Heart left ventricle (tissue), 16 donors: ENCODE measurements at regions not wholly inside any gene's neighbourhood (a gene's known extent, or its start where the extent isn't known, plus 50 kb on each side); places are given as distances from the start of the nearest gene placed in this dataset.
"Not testable (repeated sequence)": the region's sequence is repeated elsewhere in the genome, so short reads cannot be mapped to it uniquely, and the experiment has no call there.

ENCODE experiments used
- ATAC-seq, 4 donors: fragments of 200-7000 bp; cut with Tn5 transposase; one replicate each; pipeline ENCODE4 v1.9.1; 2020 to 2022; ENCODE audit warnings: moderate library complexity in 4 of 4, mild to moderate bottlenecking in 3 of 4, moderate number of reproducible peaks in 1 of 4
- DNase-seq, 5 donors: peaks; one replicate each; pipeline ENCODE4 v3.0.0-alpha.2; 2020
- H3K27ac ChIP-seq, 12 donors: fragments of 200-600 bp; sonication (generic) in 4 of 12; one replicate each; pipeline versions ENCODE4 v1.5.0 to v1.8.0; 2016 to 2022; ENCODE audit warnings: mild to moderate bottlenecking in 2 of 12
- H3K27me3 ChIP-seq, 9 donors: fragments of 200-600 bp; sonication (generic) in 2 of 9; one replicate each; pipeline versions ENCODE4 v1.5.1 to v1.8.0; 2016 to 2022; ENCODE audit warnings: mild to moderate bottlenecking in 3 of 9
- H3K36me3 ChIP-seq, 9 donors: fragments of 200-600 bp; sonication (generic) in 2 of 9; one replicate each; pipeline versions ENCODE4 v1.5.0 to v1.8.0; 2018 to 2022; ENCODE audit warnings: mild to moderate bottlenecking in 2 of 9
- H3K4me1 ChIP-seq, 12 donors: fragments of 200-600 bp; sonication (generic) in 4 of 12; one replicate each; pipeline versions ENCODE4 v1.5.0 to v1.8.0; 2016 to 2022; ENCODE audit warnings: mild to moderate bottlenecking in 3 of 12
- H3K4me3 ChIP-seq, 12 donors: fragments of 200-600 bp; sonication (generic) in 4 of 12; one replicate each; pipeline versions ENCODE4 v1.5.0 to v1.8.0; 2017 to 2022; ENCODE audit warnings: mild to moderate bottlenecking in 9 of 12, moderate library complexity in 4 of 12
- H3K9me3 ChIP-seq, 12 donors: fragments of 200-600 bp; sonication (generic) in 4 of 12; one replicate each; pipeline versions ENCODE4 v1.5.0 to v1.8.0; 2016 to 2022; ENCODE audit warnings: mild to moderate bottlenecking in 1 of 12
- WGBS, 4 donors: extraction: QIAGEN DNeasy Blood & Tissue Kit in 2 of 4; methylation state at CpG; one replicate each; pipeline versions ENCODE4 v1.1.5 to v1.1.7; 2013 to 2018; 5-methylcytosine and 5-hydroxymethylcytosine counted together
- intact Hi-C, 10 donors: fragments of 100-400 bp; cut with DNase I; formaldehyde crosslinking; loops; one replicate each; pipeline versions ENCODE4 v1.11.1 to v1.14.2; 2022
- donor health status: ischemic (EF 13 %, LVEDD 7.1; RV severe dilation, severe dysfunction).
- donor health status: healthy with polysubstance abuse.
- donor health status: DM: no; HTN: yes; CAD: no.
- donor health status: DM: no; HTN: no; CAD: no.
- donor health status: ischemic (EF 25% LVEDD 6.9; RV normal size, moderate dysfunction).
- donor health status: ischemic (EF 25% LVEDD 5.7; RV mildly dilated, moderate dysfunction).
- donor health status: healthy.
- donor health status: DM: yes; HTN: yes; CAD: no.
- donor health status: ischemic (EF 35%, LVEDD 5.7; RV mildly dilated, moderate dysfunction).
- donor health status: nonischemic (EF 11% LVEDD 7.7; RV severe dilation, severe dysfunction).
- donor health status: DM: yes; HTN: yes; CAD: no.
- donor health status: PGD.
- donor health status: ischemic (EF 29% LVEDD 5.4; RV normal size, mild dysfunction).
- donor health status: nonischemic (EF 23%, LVEDD 6.1; RV moderate dilation, normal function).

DNA sequence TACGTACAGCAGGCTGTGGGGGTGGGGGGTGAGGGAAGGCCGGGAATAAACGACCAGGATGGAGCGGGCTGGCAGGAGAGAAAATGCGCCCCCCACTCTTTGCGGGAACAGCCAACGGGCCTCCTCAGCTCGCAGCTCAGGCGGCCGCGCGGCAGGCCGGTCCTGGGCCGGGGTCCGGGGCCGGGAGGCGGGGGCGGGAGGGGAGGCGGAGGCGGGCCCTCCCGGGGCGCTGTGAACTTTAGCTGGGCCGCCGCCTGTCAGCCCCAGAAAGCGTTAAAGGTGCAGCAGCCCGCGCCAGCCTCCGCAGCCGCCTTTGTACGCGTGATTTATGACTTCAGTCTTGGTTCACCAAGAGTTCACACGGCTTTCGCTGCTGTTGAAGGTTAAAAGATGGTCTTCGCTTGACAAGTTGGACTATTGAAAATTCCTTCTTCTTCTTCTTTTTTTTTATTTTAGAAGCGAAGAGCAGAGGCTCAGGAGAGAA is 466.0 kb upstream of the ZNG1F start:
- peak overlapping the region in 2 of 12 donors; percentile 13 to 79 for H3K27ac ChIP-seq
- H3K27me3 ChIP-seq, H3K9me3 ChIP-seq, ATAC-seq, H3K4me1 ChIP-seq, intact Hi-C loops, H3K36me3 ChIP-seq: not testable (repeated sequence)
- peak overlapping the region in 10 of 12 donors; percentile 14 to 46 (median 32) for H3K4me3 ChIP-seq
- peak in 2 of 5 donors; percentile 29 to 46 for DNase-seq
- 11 to 34% (median 18%) methylated on average over 15 to 24 of the region's 35 CpGs for WGBS, 4 donors

DNA sequence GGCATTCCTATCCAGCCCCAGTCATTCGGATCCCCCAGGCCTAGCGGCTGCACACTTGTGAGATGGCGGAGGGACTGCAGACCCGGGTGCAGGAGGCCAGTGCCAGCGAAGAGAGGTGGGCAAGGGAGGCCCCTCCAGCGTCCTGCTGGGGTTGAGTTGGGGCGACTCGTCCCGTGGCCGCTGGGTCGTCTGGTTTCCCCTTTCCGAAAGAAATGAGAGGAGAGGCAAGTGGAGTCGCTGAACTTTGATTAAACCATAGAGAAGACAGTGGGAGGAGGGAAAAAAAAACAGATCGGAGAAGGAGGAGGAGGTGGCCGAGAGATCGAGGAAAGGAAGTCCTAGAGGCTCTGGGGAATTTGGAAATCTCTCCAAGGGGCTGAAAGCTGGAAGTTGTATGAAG is 465.2 kb upstream of the ZNG1F start:
- H3K4me1 ChIP-seq, intact Hi-C loops, H3K9me3 ChIP-seq, H3K36me3 ChIP-seq, DNase-seq, ATAC-seq, H3K27me3 ChIP-seq: not testable (repeated sequence)
- peak overlapping the region in 4 of 12 donors; percentile 10 to 79 (median 44) for H3K27ac ChIP-seq
- WGBS, 4 donors, result 66 to 72% (median 69%) methylated on average over 15 to 16 of the region's 16 CpGs
- peak overlapping the region in 5 of 12 donors; percentile 15 to 47 (median 36) for H3K4me3 ChIP-seq

DNA sequence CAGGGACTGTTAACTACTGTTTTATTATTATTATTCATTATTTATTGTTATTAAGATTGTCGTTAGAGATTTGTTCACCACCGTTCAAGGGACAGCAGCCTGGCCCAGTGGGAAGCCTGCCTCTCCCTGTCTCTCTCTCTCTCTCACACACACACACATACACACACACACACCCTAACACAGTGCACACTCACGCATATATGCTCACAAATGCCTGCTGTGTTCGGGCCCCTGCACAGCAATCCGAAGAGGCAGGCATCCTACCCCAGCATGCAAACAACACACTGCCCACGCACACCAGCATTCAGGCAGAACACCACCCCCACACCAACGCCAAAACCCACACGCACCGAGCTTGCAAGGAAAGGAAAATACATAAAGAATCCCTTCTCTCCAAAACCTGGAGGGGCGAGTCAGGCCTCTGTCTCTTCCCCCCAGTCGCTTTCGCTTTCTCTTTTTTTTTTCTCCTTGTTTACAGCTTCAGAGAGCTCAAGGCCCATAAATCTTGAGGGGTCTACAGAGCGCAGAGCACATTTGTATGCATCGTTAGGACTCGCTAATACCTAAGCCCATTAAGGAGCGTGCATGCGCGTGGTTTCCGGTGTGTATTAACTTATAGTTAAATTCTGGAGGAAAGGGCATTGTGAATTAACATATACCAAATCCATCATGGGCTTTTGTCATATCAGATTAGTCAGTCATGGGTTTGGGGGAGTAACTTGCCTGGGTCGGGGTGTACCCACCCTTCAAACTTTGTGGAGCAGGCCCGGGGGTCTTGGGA is 464.6 kb upstream of the ZNG1F start:
- ATAC-seq, intact Hi-C loops, H3K4me1 ChIP-seq, DNase-seq, H3K27me3 ChIP-seq, H3K9me3 ChIP-seq, H3K36me3 ChIP-seq: not testable (repeated sequence)
- Histone ChIP-seq H3K4me3 (peak overlapping the region in 5 of 12 donors; percentile 15 to 47 (median 36)), H3K27ac (peak overlapping the region in 4 of 12 donors; percentile 10 to 79 (median 44))
- WGBS, 4 donors, result 57 to 70% (median 64%) methylated on average over 11 to 16 of the region's 21 CpGs

DNA sequence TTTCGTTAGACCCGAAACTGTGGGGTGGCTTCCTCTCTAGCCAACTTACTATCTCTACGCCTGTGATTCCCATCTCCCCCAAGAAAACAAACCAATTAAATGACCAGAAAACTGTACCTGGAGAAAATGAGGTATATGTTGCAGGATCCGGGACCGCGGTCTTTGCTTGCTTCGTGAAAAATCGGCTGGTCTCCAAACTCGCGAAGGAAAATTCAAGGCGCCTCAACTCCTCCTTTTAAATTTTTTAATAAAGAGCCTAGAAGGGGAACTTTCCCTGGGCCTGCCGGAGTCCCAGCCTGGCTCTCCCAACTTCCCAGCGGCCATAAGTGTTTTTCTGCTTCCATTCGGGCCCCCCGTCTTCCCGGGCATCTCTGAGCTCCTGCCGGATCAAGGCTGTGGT is 463.7 kb upstream of the ZNG1F start:
- H3K4me3 ChIP-seq, result peak overlapping the region in 1 of 12 donors; percentile 28
- H3K27me3 ChIP-seq, H3K36me3 ChIP-seq, DNase-seq, intact Hi-C loops, ATAC-seq, H3K4me1 ChIP-seq, H3K9me3 ChIP-seq: not testable (repeated sequence)
- H3K27ac ChIP-seq, result peak overlapping the region in 3 of 12 donors; percentile 9 to 79 (median 24)
- 83 to 93% (median 87%) methylated on average over 13 to 16 of the region's 17 CpGs for WGBS, 4 donors

DNA sequence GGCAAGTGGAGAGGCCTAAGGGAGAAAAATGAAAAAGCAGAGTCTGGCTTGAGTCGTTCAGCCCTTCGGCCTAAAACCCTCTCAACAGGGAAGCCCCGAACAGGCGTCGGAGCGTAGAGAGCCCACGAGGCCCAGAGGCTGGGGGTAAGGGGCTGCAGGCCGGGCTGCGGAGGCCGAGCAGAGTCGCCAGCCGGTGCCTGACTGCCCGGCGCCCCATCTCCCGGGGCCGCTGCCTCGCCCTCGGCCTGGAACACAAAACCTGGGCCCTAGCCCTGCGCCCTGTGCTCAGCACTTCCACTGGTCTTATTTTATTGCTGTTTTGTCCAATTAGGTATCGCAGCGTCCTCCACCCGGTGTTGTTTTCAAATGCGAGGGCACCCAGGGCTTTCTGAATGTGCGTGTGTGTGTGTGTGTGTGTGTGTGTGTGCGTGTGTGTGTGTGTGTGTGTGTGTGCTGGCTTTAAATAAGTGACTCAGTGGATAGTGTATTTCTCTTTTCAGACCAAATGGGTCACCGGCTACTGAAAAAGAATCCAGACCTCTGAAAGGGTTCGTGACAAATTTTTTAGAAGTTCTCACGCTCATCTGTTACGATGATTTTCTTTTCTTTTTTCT is 463.1 kb upstream of the ZNG1F start:
- H3K36me3 ChIP-seq, ATAC-seq, DNase-seq, H3K27me3 ChIP-seq, intact Hi-C loops, H3K4me1 ChIP-seq, H3K9me3 ChIP-seq: not testable (repeated sequence)
- peak overlapping the region in 1 of 12 donors; percentile 34 for H3K4me3 ChIP-seq
- 83 to 93% (median 88%) methylated on average over 12 to 25 of the region's 29 CpGs for WGBS, 4 donors
- peak overlapping the region in 3 of 12 donors; percentile 14 to 80 (median 67) for H3K27ac ChIP-seq

DNA sequence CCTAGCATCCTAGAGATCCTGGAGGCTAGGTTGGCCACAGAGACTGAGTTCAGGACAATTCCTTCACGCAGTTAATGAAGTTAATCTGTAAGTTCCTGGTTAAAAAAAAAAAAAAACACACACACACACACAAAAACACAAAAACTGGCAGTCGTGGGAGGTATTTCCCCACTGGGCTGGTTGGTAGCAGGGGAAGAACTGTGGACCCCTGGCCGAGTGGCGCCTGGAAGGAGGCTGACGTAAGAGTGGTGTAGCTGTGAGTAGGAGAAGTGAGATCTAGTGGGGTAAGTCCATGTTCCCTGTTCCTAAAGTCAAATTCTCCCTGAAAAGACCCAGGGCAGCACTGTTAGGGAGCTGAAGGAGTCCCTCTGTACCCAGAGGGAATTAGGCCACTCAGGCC is 461.0 kb upstream of the ZNG1F start:
- H3K27me3 ChIP-seq, DNase-seq, H3K9me3 ChIP-seq, H3K4me3 ChIP-seq, ATAC-seq, intact Hi-C loops, H3K36me3 ChIP-seq, H3K4me1 ChIP-seq: not testable (repeated sequence)
- WGBS, 4 donors, result 63 to 82% (median 70%) methylated on average over 4 to 5 of the region's 5 CpGs
- H3K27ac ChIP-seq, result peak overlapping the region in 1 of 12 donors; percentile 66

DNA sequence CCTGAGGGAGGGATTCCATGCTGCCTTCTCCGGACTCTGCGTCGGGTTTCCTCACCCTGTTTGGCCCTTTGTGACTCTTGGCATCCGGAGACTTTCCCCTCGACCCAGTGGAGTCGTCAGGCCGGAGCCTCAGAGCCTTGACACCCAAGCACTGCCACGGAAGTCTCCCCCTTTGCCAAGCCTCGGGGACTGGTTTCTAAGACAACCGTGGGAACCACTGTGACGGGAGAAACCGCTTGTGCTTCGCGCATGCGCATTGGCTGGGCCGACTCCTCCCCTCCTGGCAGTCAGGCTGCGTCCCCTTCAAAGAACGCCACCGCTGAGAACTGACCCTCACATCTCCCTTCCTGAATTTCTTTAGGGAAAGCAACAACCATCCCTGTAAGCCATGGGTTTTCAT is 459.4 kb upstream of the ZNG1F start:
- 1% methylated on average over 10 of the region's 19 CpGs; no CpG with 5 or more reads in 3 of the 4 donors for WGBS, 4 donors
- H3K27me3 ChIP-seq, H3K4me1 ChIP-seq, intact Hi-C loops, H3K9me3 ChIP-seq, ATAC-seq, H3K36me3 ChIP-seq, H3K27ac ChIP-seq: not testable (repeated sequence)
- peak overlapping the region in 3 of 12 donors; percentile 27 to 43 (median 31) for H3K4me3 ChIP-seq
- DNase-seq, result peak in 2 of 5 donors; percentile 26 to 63

DNA sequence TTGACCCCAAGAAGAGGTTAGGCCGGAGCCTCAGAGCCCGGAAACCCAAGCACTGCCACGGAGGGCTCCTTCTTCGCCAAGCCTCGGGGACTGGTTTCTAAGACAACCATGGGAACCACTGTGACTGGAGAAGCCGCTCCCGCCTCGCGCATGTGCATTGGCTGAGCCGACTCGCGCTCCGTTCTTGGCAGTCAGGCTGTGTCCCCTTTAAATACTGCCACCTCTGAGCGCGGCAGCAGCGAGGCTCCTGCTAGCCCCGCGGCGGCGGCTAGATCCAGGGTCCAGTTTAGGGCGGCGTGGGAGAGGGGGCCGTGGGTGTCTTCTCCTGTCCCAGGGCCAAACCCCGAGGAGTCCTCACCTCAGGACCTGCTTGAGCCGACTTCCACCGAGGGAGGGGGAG is 457.1 kb upstream of the ZNG1F start:
- H3K27me3 ChIP-seq, DNase-seq, H3K27ac ChIP-seq, ATAC-seq, H3K9me3 ChIP-seq, H3K36me3 ChIP-seq, H3K4me3 ChIP-seq, H3K4me1 ChIP-seq, intact Hi-C loops: not testable (repeated sequence)
- 89 to 100% (median 94%) methylated on average over 14 to 26 of the region's 26 CpGs; no CpG with 5 or more reads in 1 of the 4 donors for WGBS, 4 donors
